GM18951 (cell line): ENCODE measurements at regions not wholly inside any gene's neighbourhood (a gene's known extent, or its start where the extent isn't known, plus 50 kb on each side); places are given as distances from the start of the nearest gene placed in this dataset.

Experiments
- POLR2A ChIP-seq: IDR thresholded peaks from 4 replicates; pipeline ENCODE4 v1.6.1; 2011; ENCODE audit warnings: mild to moderate bottlenecking; ENCODE audit not compliant: insufficient read length, insufficient read depth; ENCODE audit errors: extremely low read depth
- in situ Hi-C: fragments of 300-500 bp; cut with MboI; formaldehyde crosslinking; loops from one replicate; pipeline ENCODE4 v1.12.0; 2022; ENCODE audit warnings: low sequenced_read_pairs, mixed read lengths, inconsistent platforms; ENCODE audit not compliant: unreplicated experiment

GRCh38 chr20:17859616-17860232 is 108.9 kb downstream of the SNX5 start:
- in situ Hi-C loops, result no loop called here
- TF ChIP-seq POLR2A, result no peak

DNA sequence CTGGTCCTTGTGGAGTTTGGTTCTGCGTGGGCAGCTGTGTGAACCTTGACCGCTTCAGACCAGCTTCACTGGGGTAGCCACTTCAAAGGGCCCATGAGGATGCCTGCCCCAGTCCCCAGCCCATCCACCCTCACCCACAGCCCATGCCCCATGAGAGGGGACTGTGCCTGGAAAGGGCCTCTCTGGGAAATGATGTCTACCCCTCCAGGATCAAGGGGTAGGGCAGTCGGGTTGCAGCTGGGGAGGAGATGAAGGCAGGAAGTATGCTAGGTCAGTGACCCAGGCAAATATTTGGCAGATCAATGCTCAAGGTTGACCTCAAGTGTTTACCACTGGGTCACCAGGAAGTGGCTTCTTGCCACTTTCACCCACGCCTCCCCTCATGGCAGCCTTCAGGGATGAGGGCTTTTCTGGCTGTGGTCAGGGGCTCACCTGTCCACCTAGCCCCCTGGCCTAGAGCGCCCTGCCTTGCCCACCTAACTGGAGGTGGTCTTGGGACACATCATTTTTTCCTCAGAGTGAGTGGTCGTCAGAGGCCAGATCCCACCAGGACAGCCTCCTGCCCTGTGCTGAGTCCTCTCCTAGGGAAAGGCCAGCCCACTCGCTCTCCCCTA is 109.5 kb downstream of the SNX5 start:
- no peak for TF ChIP-seq POLR2A
- in situ Hi-C loops, result no loop called here

GRCh38 chr20:17858450-17859001 is 110.1 kb downstream of the SNX5 start:
- in situ Hi-C loops, result no loop called here
- no peak for TF ChIP-seq POLR2A

GRCh38 chr20:17857639-17858449 is 110.8 kb downstream of the SNX5 start:
- in situ Hi-C loops, result no loop called here
- no peak for TF ChIP-seq POLR2A

GRCh38 chr20:17856837-17857605 is 111.6 kb downstream of the SNX5 start:
- in situ Hi-C loops, result no loop called here
- TF ChIP-seq POLR2A, result no peak

DNA sequence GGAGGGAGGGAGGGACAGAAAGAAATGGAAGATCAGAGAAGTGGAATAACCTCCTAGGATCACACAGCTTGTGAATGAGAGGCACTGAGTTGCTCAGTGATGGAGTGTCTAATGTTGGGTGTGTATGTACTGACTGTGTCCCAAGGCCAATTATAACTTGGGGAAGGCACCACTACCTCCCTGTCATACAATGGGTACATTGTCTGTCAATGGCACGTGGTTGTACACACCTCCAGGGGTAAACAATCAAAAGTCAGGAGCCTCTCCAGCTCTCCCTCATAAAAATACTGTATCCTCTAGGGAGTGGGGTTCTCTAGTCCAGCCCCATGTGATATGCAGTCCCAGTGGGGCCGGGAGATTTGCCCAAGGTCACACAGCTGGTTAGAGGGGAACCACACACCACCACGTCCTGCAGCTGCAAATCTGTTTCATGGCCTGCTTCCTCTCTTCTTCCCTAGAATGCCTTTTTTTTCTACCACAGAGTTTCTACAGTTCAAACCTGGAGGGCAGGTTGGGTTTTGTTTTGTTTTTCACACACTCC is 112.5 kb downstream of the SNX5 start:
- no peak for TF ChIP-seq POLR2A
- in situ Hi-C loops, result no loop called here

DNA sequence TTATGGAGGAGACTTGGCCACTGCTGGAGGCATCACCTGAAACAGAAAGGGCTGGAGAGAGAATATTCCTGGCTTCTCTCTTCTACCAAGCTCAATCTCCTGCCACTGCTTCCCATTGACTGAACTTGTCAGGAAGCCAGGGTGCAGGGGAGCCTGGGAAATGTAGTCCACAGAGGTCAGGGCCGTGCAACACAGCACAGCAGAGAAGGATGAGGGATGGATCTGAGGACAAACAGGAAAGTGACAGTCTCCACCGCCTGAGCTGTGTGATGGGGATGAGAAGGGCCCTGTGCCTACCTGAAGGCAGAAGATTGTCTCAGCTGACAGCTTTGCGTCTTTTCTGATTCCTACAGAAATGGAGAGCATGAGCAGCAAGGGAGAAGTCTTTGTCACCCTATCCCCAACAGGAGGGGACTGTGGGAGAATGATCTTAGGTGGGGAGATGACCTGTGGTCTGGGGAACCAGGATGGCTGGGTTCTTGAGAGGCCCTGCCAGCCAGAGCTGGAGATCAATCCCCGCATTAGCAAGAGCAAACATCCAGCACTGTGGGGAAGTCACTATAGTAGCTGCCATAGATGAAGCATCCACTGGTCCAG is 114.2 kb downstream of the SNX5 start:
- in situ Hi-C loops, result no loop called here
- no peak for TF ChIP-seq POLR2A

DNA sequence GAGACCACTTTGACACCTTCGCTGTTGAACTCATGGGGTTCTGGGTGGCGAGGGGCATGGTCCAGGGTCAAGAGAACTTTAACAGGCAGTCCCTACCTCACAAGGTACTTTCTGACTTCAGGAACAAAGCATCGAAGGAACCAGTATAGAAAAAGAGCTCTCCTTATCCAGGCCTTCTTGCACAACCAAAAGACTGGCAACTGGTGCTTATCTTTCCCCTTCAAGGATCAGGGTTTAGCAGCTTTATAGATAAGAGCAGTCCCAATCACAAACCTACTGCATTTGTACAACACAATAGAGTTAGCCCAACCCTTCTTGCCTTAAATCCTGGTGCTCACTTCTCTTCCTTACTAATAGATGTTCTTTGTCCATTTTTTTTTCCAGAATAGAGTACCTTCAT is 116.3 kb downstream of the SNX5 start:
- in situ Hi-C loops, result no loop called here
- no peak for TF ChIP-seq POLR2A

DNA sequence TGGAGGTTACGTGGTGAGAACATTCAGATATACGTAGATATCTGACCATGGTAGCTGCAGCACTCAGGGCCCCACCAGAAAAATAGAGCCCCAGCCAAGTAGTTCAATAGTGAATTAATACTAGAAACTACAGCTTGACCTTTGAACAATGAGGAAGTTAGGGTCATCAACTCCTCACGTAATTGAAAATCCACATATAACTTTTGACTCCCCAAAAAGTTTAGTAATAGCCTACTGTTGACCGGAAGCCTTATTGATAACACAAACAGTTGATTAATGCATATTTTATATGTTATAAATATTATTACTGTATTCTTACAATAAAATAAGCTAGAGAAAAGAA is 117.9 kb downstream of the SNX5 start:
- in situ Hi-C loops, result no loop called here
- no peak for TF ChIP-seq POLR2A

- TF ChIP-seq POLR2A, result no peak
- in situ Hi-C loops, result no loop called here
Measured at GRCh38 chr20:17849901-17850683, 118.5 kb downstream of the SNX5 start.

DNA sequence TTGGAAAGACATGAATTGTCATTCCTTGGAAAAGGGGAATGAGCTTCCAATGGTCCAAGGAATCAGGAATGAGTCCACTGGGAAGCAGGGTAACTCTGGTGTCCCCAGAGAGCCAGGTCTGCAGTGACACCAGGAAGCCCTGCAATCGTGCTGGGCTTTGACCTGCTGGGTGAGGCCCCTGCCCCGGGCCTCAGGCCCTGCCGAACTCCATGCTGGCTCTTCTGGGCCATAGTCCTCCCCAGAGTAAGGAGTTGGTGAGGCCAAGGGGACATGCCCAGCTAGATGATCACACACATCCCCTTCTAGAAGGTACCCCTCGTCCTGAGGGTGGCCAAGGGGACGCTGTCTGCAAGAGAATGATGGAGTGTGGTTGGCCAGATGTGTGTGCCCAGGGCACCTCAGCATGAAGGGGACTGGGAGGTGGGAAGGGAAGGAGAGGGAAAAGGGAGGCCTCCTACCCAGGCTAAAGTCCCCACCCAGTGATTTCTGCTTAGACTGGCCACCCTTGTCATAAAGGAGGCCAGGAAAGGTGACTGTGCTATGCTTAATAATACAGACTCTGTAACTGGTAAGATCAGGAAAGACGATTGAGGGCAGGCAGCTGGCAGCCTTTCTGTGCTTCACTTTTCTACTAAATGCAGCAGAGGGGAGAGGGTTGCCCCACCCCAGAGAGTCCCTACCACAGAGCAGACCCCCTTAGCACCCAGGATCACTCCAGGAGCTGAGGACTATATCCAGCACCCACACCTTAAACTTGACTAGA is 119.3 kb downstream of the SNX5 start:
- in situ Hi-C loops, result no loop called here
- TF ChIP-seq POLR2A, result no peak
